GM12874 (cell line): ENCODE measurements at regions not wholly inside any gene's neighbourhood (a gene's known extent, or its start where the extent isn't known, plus 50 kb on each side); places are given as distances from the start of the nearest gene placed in this dataset.

Source experiments
- CTCF ChIP-seq: IDR thresholded peaks from 2 replicates; pipeline ENCODE4 v1.5.1; 2011; ENCODE audit warnings: low read depth, mild to moderate bottlenecking, control low read depth, low read length, moderate library complexity; ENCODE audit not compliant: insufficient read depth

- no peak for TF ChIP-seq CTCF
Observed at GRCh38 chr12:60935981-60936761, 1324.0 kb upstream of the USP15 start.

GRCh38 chr12:60947533-60947932 lies 1312.7 kb upstream of the USP15 start:
- no peak for TF ChIP-seq CTCF

GRCh38 chr12:60967128-60967527 lies 1293.1 kb upstream of the USP15 start:
- no peak for TF ChIP-seq CTCF

- TF ChIP-seq CTCF: no peak
Observed at GRCh38 chr12:60977966-60978365, 1282.2 kb upstream of the USP15 start.

- TF ChIP-seq CTCF: no peak
Observed at GRCh38 chr12:60980558-60980957, 1279.6 kb upstream of the USP15 start.

- TF ChIP-seq CTCF: no peak
Observed at GRCh38 chr12:60981473-60981872, 1278.7 kb upstream of the USP15 start.

- TF ChIP-seq CTCF: no peak
Observed at GRCh38 chr12:60992087-60992486, 1268.1 kb upstream of the USP15 start.
